HL-60 (cell line): ENCODE measurements at regions not wholly inside any gene's neighbourhood (a gene's known extent, or its start where the extent isn't known, plus 50 kb on each side); places are given as distances from the start of the nearest gene placed in this dataset.

Experiments
- GABPA ChIP-seq: IDR thresholded peaks from 2 replicates; pipeline ENCODE4 v1.6.1; 2012; ENCODE audit warnings: low read depth
- POLR2AphosphoS5 ChIP-seq: IDR thresholded peaks from 2 replicates; pipeline ENCODE4 v1.6.1; 2012; ENCODE audit warnings: low read depth
- REST ChIP-seq: IDR thresholded peaks from 2 replicates; pipeline ENCODE4 v1.6.1; 2012; ENCODE audit warnings: low read depth; ENCODE audit not compliant: insufficient replicate concordance
- SPI1 ChIP-seq: IDR thresholded peaks from 2 replicates; pipeline ENCODE4 v1.6.1; 2012; ENCODE audit warnings: low read depth, mild to moderate bottlenecking, borderline replicate concordance
- TF ChIP-seq, protein P1 (sequence below): IDR thresholded peaks from one replicate; pipeline ENCODE4 v1.5.1; 2011; ENCODE audit warnings: low read length, control low read depth, inconsistent platforms; ENCODE audit not compliant: insufficient read depth

- TF ChIP-seq, protein P1, sequence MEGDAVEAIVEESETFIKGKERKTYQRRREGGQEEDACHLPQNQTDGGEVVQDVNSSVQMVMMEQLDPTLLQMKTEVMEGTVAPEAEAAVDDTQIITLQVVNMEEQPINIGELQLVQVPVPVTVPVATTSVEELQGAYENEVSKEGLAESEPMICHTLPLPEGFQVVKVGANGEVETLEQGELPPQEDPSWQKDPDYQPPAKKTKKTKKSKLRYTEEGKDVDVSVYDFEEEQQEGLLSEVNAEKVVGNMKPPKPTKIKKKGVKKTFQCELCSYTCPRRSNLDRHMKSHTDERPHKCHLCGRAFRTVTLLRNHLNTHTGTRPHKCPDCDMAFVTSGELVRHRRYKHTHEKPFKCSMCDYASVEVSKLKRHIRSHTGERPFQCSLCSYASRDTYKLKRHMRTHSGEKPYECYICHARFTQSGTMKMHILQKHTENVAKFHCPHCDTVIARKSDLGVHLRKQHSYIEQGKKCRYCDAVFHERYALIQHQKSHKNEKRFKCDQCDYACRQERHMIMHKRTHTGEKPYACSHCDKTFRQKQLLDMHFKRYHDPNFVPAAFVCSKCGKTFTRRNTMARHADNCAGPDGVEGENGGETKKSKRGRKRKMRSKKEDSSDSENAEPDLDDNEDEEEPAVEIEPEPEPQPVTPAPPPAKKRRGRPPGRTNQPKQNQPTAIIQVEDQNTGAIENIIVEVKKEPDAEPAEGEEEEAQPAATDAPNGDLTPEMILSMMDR = no peak
- TF ChIP-seq POLR2AphosphoS5 (no peak), GABPA (no peak), REST (no peak), SPI1 (no peak)
Observed at GRCh38 chr9:108056805-108057386, 567.3 kb upstream of the KLF4 start.
